IMR-90 (cell line): ENCODE measurements at regions not wholly inside any gene's neighbourhood (a gene's known extent, or its start where the extent isn't known, plus 50 kb on each side); places are given as distances from the start of the nearest gene placed in this dataset.

Experiments
- ATAC-seq: fragments of 200-7000 bp; cut with Tn5 transposase; 2 replicates; pipeline ENCODE4 v1.9.1; 2020; ENCODE audit warnings: low read depth, mild to moderate bottlenecking, moderate library complexity
- BruUV-seq: library from RNA; stranded (reverse); fragments of 400-500 nt; replicated peaks from 2 replicates; lab custom pipeline; 2021; lab: Mats Ljungman, UMichigan
- CTCF ChIA-PET: fragments of 300-600 bp; formaldehyde crosslinking; extraction: SDS; loops from one replicate; lab custom pipeline; 2021; ENCODE audit warnings: antibody characterized with exemption; lab: Yijun Ruan, JAX
- POLR2A ChIA-PET: fragments of 300-600 bp; sonication (Branson Sonifier 250); formaldehyde crosslinking; loops from one replicate; lab custom pipeline; 2022; ENCODE audit warnings: antibody characterized with exemption; ENCODE audit not compliant: unreplicated experiment; lab: Charles Lee
- DNase-seq: peaks from one replicate; pipeline ENCODE4 v3.0.0; 2013
- H2AFZ ChIP-seq: replicated peaks from 2 replicates; pipeline ENCODE3; 2013; ENCODE audit warnings: low read length, mild to moderate bottlenecking; ENCODE audit not compliant: poor library complexity
- H2AK5ac ChIP-seq: 2 replicates; pipeline ENCODE4 v1.6.1; 2013; ENCODE audit warnings: low read depth, low read length, inconsistent platforms
- H2AK9ac ChIP-seq: replicated peaks from 2 replicates; pipeline ENCODE3; 2013; ENCODE audit warnings: mild to moderate bottlenecking, low read depth, low read length, moderate library complexity; ENCODE audit not compliant: poor library complexity
- H2BK120ac ChIP-seq: 2 replicates; pipeline ENCODE4 v1.6.1; 2013; ENCODE audit warnings: low read depth, low read length, inconsistent platforms
- H2BK15ac ChIP-seq: 3 replicates; pipeline ENCODE4 v1.6.1; 2013; ENCODE audit warnings: low read depth, low read length, inconsistent platforms
- H2BK20ac ChIP-seq: 2 replicates; pipeline ENCODE4 v1.6.1; 2013; ENCODE audit warnings: low read depth, mild to moderate bottlenecking, inconsistent platforms, low read length, moderate library complexity
- H2BK5ac ChIP-seq: 2 replicates; pipeline ENCODE4 v1.6.1; 2013; ENCODE audit warnings: mild to moderate bottlenecking, low read depth, low read length, inconsistent platforms; ENCODE audit not compliant: poor library complexity, severe bottlenecking
- H3K14ac ChIP-seq: replicated peaks from 2 replicates; pipeline ENCODE4 v1.6.1; 2013; ENCODE audit warnings: low read depth, low read length, inconsistent platforms
- H3K18ac ChIP-seq: 2 replicates; pipeline ENCODE4 v1.6.1; 2013; ENCODE audit warnings: low read depth, low read length, control low read depth
- H3K23ac ChIP-seq: 2 replicates; pipeline ENCODE4 v1.6.1; 2013; ENCODE audit warnings: low read depth, low read length, inconsistent platforms
- H3K27ac ChIP-seq: 2 replicates; pipeline ENCODE4 v1.5.1; 2013; ENCODE audit warnings: mild to moderate bottlenecking, control low read depth, low read length; ENCODE audit not compliant: insufficient read depth
- H3K27me3 ChIP-seq: 2 replicates; pipeline ENCODE4 v1.6.1; 2013; ENCODE audit warnings: low read length; ENCODE audit not compliant: control insufficient read depth, insufficient read depth
- H3K36me3 ChIP-seq: 2 replicates; pipeline ENCODE4 v1.6.1; 2013; ENCODE audit warnings: low read length, mixed read lengths; ENCODE audit not compliant: control insufficient read depth, insufficient read depth
- H3K4ac ChIP-seq: 2 replicates; pipeline ENCODE4 v1.6.1; 2013; ENCODE audit warnings: low read depth, low read length, inconsistent platforms
- H3K4me1 ChIP-seq: 2 replicates; pipeline ENCODE4 v1.6.1; 2013; ENCODE audit warnings: low read length, mixed read lengths; ENCODE audit not compliant: control insufficient read depth, insufficient read depth
- H3K4me2 ChIP-seq: 2 replicates; pipeline ENCODE4 v1.6.1; 2013; ENCODE audit warnings: low read depth, mild to moderate bottlenecking, control low read depth, low read length, moderate library complexity
- H3K4me3 ChIP-seq: 2 replicates; pipeline ENCODE4 v1.5.1; 2013; ENCODE audit warnings: low read depth, mild to moderate bottlenecking, control low read depth, low read length, moderate library complexity; ENCODE audit not compliant: insufficient read depth
- H3K56ac ChIP-seq: 2 replicates; pipeline ENCODE4 v1.6.1; 2013; ENCODE audit warnings: low read length, inconsistent platforms; ENCODE audit not compliant: insufficient read depth; ENCODE audit errors: extremely low read depth
- H3K79me1 ChIP-seq, 2 experiments: 2 replicates each; pipeline ENCODE4 v1.6.1; 2013; ENCODE audit warnings: low read length in 2 of 2, inconsistent platforms in 1 of 2, low read depth in 1 of 2
- H3K9ac ChIP-seq: 2 replicates; pipeline ENCODE4 v1.6.1; 2013; ENCODE audit warnings: low read depth, low read length, control low read depth
- H3K9me1 ChIP-seq: 2 replicates; pipeline ENCODE4 v1.6.1; 2013; ENCODE audit warnings: low read length, inconsistent platforms; ENCODE audit not compliant: insufficient read depth
- H3K9me3 ChIP-seq: 2 replicates; pipeline ENCODE4 v1.6.1; 2013; ENCODE audit warnings: low read length; ENCODE audit not compliant: control insufficient read depth, insufficient read depth
- H4K20me1 ChIP-seq: 2 replicates; pipeline ENCODE4 v1.6.1; 2013; ENCODE audit warnings: low read length, inconsistent platforms; ENCODE audit not compliant: insufficient read depth
- H4K5ac ChIP-seq: 2 replicates; pipeline ENCODE4 v1.6.1; 2013; ENCODE audit warnings: mild to moderate bottlenecking, low read depth, low read length, control low read depth
- H4K8ac ChIP-seq, 2 experiments: 2 replicates each; pipeline ENCODE4 v1.6.1; 2013; ENCODE audit warnings: low read depth in 2 of 2, low read length in 2 of 2, control low read depth in 1 of 2, inconsistent platforms in 1 of 2
- H4K91ac ChIP-seq: 2 replicates; pipeline ENCODE4 v1.6.1; 2013; ENCODE audit warnings: low read depth, low read length, inconsistent platforms; ENCODE audit not compliant: insufficient read depth
- BHLHE40 ChIP-seq: fragments of 150-350 bp; IDR thresholded peaks from 2 replicates; pipeline ENCODE4 v1.6.1; 2016; ENCODE audit warnings: mild to moderate bottlenecking, low read depth, low read length
- CEBPB ChIP-seq: IDR thresholded peaks from 2 replicates; pipeline ENCODE4 v1.6.1; 2012; ENCODE audit warnings: low read depth, low read length, improper control_type of control experiment
- ELK1 ChIP-seq: fragments of 150-350 bp; IDR thresholded peaks from 2 replicates; pipeline ENCODE4 v1.6.1; 2016; ENCODE audit warnings: low read depth, mild to moderate bottlenecking, low read length, moderate library complexity, borderline replicate concordance
- FOS ChIP-seq: fragments of 150-350 bp; IDR thresholded peaks from 2 replicates; pipeline ENCODE4 v1.6.1; 2016; ENCODE audit warnings: low read depth, low read length
- MAFK ChIP-seq: IDR thresholded peaks from 2 replicates; pipeline ENCODE4 v1.6.1; 2012; ENCODE audit warnings: low read depth, low read length, improper control_type of control experiment
- MAZ ChIP-seq: IDR thresholded peaks from 2 replicates; pipeline ENCODE4 v1.6.1; 2012; ENCODE audit warnings: low read depth, mild to moderate bottlenecking, low read length, improper control_type of control experiment, moderate library complexity, borderline replicate concordance
- MXI1 ChIP-seq: IDR thresholded peaks from 2 replicates; pipeline ENCODE4 v1.6.1; 2012; ENCODE audit warnings: low read depth, mild to moderate bottlenecking, low read length, moderate library complexity, borderline replicate concordance
- NFE2L2 ChIP-seq: fragments of 150-350 bp; IDR thresholded peaks from 2 replicates; pipeline ENCODE4 v1.6.1; 2016; ENCODE audit warnings: low read depth, mild to moderate bottlenecking, low read length
- RCOR1 ChIP-seq: IDR thresholded peaks from 2 replicates; pipeline ENCODE4 v1.6.1; 2012; ENCODE audit warnings: mild to moderate bottlenecking, low read length, improper control_type of control experiment; ENCODE audit not compliant: insufficient replicate concordance
- RFX5 ChIP-seq: IDR thresholded peaks from 2 replicates; pipeline ENCODE4 v1.8.0; 2012; ENCODE audit warnings: low read depth, mild to moderate bottlenecking, low read length, moderate library complexity
- SMC3 ChIP-seq: fragments of 150-350 bp; IDR thresholded peaks from 2 replicates; pipeline ENCODE4 v1.6.1; 2016; ENCODE audit warnings: low read depth, mild to moderate bottlenecking, antibody characterized with exemption, low read length, moderate library complexity
- WGBS, 2 experiments: methylation state at CpG; one replicate each; pipeline versions ENCODE4 v1.1.5 to v1.1.7; 2013; ENCODE audit warnings: missing lambda C conversion rate in 2 of 2; ENCODE audit not compliant: insufficient read length in 1 of 2; ENCODE audit errors: extremely low coverage in 2 of 2; 5-methylcytosine and 5-hydroxymethylcytosine counted together
- dilution Hi-C: fragments of 300-500 bp; cut with HindIII; formaldehyde crosslinking; loops from one replicate; pipeline ENCODE4 v1.14.3; 2018; ENCODE audit warnings: low sequenced_read_pairs; ENCODE audit not compliant: unreplicated experiment
- in situ Hi-C: fragments of 300-500 bp; cut with MboI; formaldehyde crosslinking; loops from 3 replicates; pipeline ENCODE4 v1.14.3; 2019; ENCODE audit warnings: low sequenced_read_pairs, inconsistent platforms, mixed read lengths
- intact Hi-C: fragments of 100-400 bp; cut with micrococcal nuclease; formaldehyde crosslinking; loops from 2 replicates; pipeline ENCODE4 v1.10.0; 2022
- TF ChIP-seq, protein P1 (sequence below): fragments of 150-350 bp; IDR thresholded peaks from 2 replicates; pipeline ENCODE4 v1.6.1; 2017; ENCODE audit warnings: mild to moderate bottlenecking, antibody characterized with exemption, low read length, low read depth

DNA sequence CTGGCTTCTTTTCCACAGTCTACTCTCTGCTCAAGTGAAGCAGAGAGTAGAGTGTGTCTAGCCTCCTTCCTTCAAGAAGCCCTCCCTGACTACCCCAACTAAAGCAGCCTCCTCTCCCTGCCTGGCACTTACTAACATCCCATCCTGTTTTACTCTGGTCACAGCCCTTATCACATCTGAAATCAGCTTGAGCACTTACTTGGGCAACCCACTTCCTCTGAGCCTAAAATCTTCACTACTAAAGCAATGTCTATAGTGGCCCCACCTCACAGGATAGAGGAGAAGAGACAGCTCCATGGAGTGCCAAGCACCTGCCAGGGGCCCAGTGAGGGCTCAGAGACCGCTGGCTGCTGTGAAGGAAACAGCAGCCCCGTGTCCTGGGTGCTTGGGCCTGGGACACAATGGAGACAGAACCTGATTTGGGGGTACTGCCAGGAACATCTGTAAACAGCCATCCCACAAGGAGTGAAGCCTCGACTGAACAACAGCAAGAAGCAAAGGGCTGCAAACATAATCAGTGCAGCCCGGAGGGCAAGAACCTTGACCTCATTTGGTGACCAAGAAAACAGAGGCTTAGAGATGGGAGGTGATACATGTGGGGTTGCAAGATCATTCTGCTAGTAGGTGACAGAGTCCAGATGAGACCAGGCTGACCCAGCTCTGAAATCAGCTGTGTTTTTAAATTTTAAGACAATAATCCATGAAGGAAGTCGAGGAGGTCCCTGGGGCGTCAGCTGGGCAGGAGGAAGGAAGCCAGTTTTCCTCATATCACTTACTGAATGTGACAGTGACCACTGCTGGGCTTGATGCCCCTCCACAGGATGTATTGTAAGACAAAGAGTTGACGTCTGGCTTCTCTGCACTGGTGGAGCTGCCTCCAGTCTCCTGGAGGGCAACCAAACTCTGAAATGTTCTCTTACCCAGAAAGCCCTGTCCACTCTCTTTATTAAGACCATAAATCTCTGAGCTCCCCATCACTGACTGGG is 710.6 kb downstream of the MATN1 start:
- Histone ChIP-seq H3K56ac (no peak overlapping the region), H4K20me1 (no peaks in the 10 kb centered on the region), H3K27ac (no peak overlapping the region), H4K8ac (no peak overlapping the region), H2BK20ac (no peak overlapping the region), H3K9me1 (no peaks in the 10 kb centered on the region), H3K4ac (no peak overlapping the region), H3K9ac (no peak overlapping the region), H3K4me2 (no peak overlapping the region), H3K79me1 (no peaks in the 10 kb centered on the region), H3K36me3 (no peaks in the 10 kb centered on the region), H2BK15ac (no peak overlapping the region), H2AK5ac (no peak overlapping the region), H2AK9ac (no peak overlapping the region), H2BK5ac (no peak overlapping the region), H3K4me3 (no peak overlapping the region), H4K5ac (no peak overlapping the region), H3K9me3 (no peaks in the 10 kb centered on the region), H3K18ac (no peak overlapping the region), H3K27me3 (no peaks in the 10 kb centered on the region; the same call in 1 of the 2 replicates), H3K4me1 (no peaks in the 10 kb centered on the region), H2AFZ (no peak overlapping the region), H3K23ac (no peak overlapping the region), H2BK120ac (no peak overlapping the region), H3K14ac (no peak overlapping the region), H4K91ac (no peak overlapping the region)
- ATAC-seq (no peak), DNase-seq (no peak)
- intact Hi-C loops (no loop called here), dilution Hi-C loops (no loop called here), in situ Hi-C loops (no loop called here)
- BruUV-seq: no TSS peak
- WGBS, 2 experiments: 5% methylated on average over 4 of the region's 7 CpGs; no CpG with 5 or more reads in 1 of the 2 experiments
- ChIA-PET CTCF (no interaction called here), POLR2A (no interaction called here)
- TF ChIP-seq RFX5: no peak
- no peak for TF ChIP-seq ELK1
- TF ChIP-seq, protein P1, sequence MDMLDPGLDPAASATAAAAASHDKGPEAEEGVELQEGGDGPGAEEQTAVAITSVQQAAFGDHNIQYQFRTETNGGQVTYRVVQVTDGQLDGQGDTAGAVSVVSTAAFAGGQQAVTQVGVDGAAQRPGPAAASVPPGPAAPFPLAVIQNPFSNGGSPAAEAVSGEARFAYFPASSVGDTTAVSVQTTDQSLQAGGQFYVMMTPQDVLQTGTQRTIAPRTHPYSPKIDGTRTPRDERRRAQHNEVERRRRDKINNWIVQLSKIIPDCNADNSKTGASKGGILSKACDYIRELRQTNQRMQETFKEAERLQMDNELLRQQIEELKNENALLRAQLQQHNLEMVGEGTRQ: no peak
- no peak for TF ChIP-seq RCOR1
- no peak for TF ChIP-seq BHLHE40
- no peak for TF ChIP-seq MAFK
- no peak for TF ChIP-seq NFE2L2
- no peak for TF ChIP-seq MXI1
- TF ChIP-seq FOS: no peak
- TF ChIP-seq SMC3: no peak
- TF ChIP-seq MAZ: no peak
- TF ChIP-seq CEBPB: no peak
